GM12878 (cell line): ENCODE measurements at regions not wholly inside any gene's neighbourhood (a gene's known extent, or its start where the extent isn't known, plus 50 kb on each side); places are given as distances from the start of the nearest gene placed in this dataset.
"Not testable (repeated sequence)": the region's sequence is repeated elsewhere in the genome, so short reads cannot be mapped to it uniquely, and the experiment has no call there.

Source experiments
- ATAC-seq: fragments of 200-7000 bp; cut with Tn5 transposase; 3 replicates; pipeline ENCODE4 v1.9.1; 2020; ENCODE audit warnings: mild to moderate bottlenecking, moderate library complexity
- BruUV-seq: library from RNA; stranded (reverse); fragments of 400-500 nt; replicated peaks from 2 replicates; lab custom pipeline; 2021; lab: Mats Ljungman, UMichigan
- CTCF ChIA-PET: fragments of 300-600 bp; sonication (Branson Sonifier 250); formaldehyde crosslinking; extraction: SDS; loops from one replicate; lab custom pipeline; 2021; ENCODE audit warnings: inconsistent platforms; lab: Yijun Ruan, JAX
- POLR2A ChIA-PET: fragments of 350-600 bp; formaldehyde crosslinking; extraction: SDS; loops from one replicate; lab custom pipeline; 2021; ENCODE audit warnings: inconsistent platforms; lab: Charles Lee
- RAD21 ChIA-PET: fragments of 300-600 bp; sonication (Branson Sonifier 250); formaldehyde crosslinking; loops from one replicate; lab custom pipeline; 2023; ENCODE audit warnings: antibody characterized with exemption; ENCODE audit not compliant: unreplicated experiment; lab: Charles Lee
- SMC1A ChIA-PET: fragments of 300-600 bp; sonication (Branson Sonifier 250); formaldehyde crosslinking; loops from one replicate; lab custom pipeline; 2023; ENCODE audit not compliant: unreplicated experiment, uncharacterized antibody; lab: Charles Lee
- DNase-seq: peaks from one replicate; pipeline ENCODE4 v3.0.0-alpha.2; 2011; ENCODE audit warnings: low read depth, low spot score
- FAIRE-seq: peaks from 3 replicates; lab custom pipeline; 2011; peaks lifted over from hg19 to GRCh38; lab: Jason Lieb, UNC
- H2AFZ ChIP-seq: 2 replicates; pipeline ENCODE4 v1.6.0; 2011; ENCODE audit warnings: low read depth, low read length, control low read depth; ENCODE audit not compliant: control insufficient read depth
- H3K27ac ChIP-seq: 2 replicates; pipeline ENCODE4 v1.5.1; 2011; ENCODE audit warnings: control low read depth; ENCODE audit not compliant: control insufficient read depth, insufficient read depth
- H3K27me3 ChIP-seq, 2 experiments: replicated peaks in 1 of 2; 2 replicates each; pipeline versions ENCODE4 v1.6.0 to v1.6.1; 2011; ENCODE audit warnings: low read length in 1 of 2; ENCODE audit not compliant: control insufficient read depth in 2 of 2, insufficient read depth in 2 of 2
- H3K36me3 ChIP-seq, 2 experiments: 2 replicates each; pipeline ENCODE4 v1.5.1; 2011; ENCODE audit warnings: low read length in 1 of 2; ENCODE audit not compliant: control insufficient read depth in 2 of 2, insufficient read depth in 2 of 2
- H3K4me1 ChIP-seq: 2 replicates; pipeline ENCODE4 v1.6.1; 2011; ENCODE audit warnings: mild to moderate bottlenecking, low read length, moderate library complexity, mixed read lengths; ENCODE audit not compliant: control insufficient read depth, insufficient read depth
- H3K4me2 ChIP-seq: 2 replicates; pipeline ENCODE4 v1.6.0; 2011; ENCODE audit warnings: control low read depth; ENCODE audit not compliant: control insufficient read depth, insufficient read depth
- H3K4me3 ChIP-seq: fragments of 200-600 bp; sonication (generic); 2 replicates; pipeline ENCODE4 v1.5.1; 2016
- H3K79me2 ChIP-seq: 2 replicates; pipeline ENCODE4 v1.6.0; 2011; ENCODE audit warnings: low read length; ENCODE audit not compliant: control insufficient read depth, insufficient read depth
- H3K9ac ChIP-seq: 2 replicates; pipeline ENCODE4 v1.8.0; 2011; ENCODE audit warnings: low read length, control low read depth, mixed read lengths; ENCODE audit not compliant: control insufficient read depth, insufficient read depth
- H3K9me3 ChIP-seq: replicated peaks from 3 replicates; pipeline ENCODE4 v1.5.1; 2011; ENCODE audit warnings: mild to moderate bottlenecking, low read length; ENCODE audit not compliant: control insufficient read depth, insufficient read depth
- H4K20me1 ChIP-seq: 2 replicates; pipeline ENCODE4 v1.6.0; 2011; ENCODE audit not compliant: control insufficient read depth, insufficient read depth
- CHD1 ChIP-seq: IDR thresholded peaks from 2 replicates; pipeline ENCODE4 v1.6.1; 2012; ENCODE audit warnings: low read depth, low read length, improper control_type of control experiment
- FOXK2 ChIP-seq: fragments of 450-650 bp; IDR thresholded peaks from 2 replicates; pipeline ENCODE4 v1.6.1; 2017; ENCODE audit warnings: mild to moderate bottlenecking, moderate library complexity
- NKRF ChIP-seq: fragments of 450-650 bp; conservative IDR thresholded peaks from 2 replicates; pipeline ENCODE4 v1.6.1; 2017; ENCODE audit warnings: mild to moderate bottlenecking, moderate library complexity
- PAX5 ChIP-seq: IDR thresholded peaks from 2 replicates; pipeline ENCODE4 v1.6.1; 2011; ENCODE audit warnings: low read depth, low read length, borderline replicate concordance
- ZNF274 ChIP-seq: IDR thresholded peaks from one replicate; pipeline ENCODE4 v1.8.0; 2011; ENCODE audit not compliant: insufficient read length, insufficient read depth
- WGBS: methylation state at CpG from one replicate; pipeline ENCODE4 v1.1.6; 2016; ENCODE audit warnings: low lambda C conversion rate; ENCODE audit not compliant: insufficient replicate concordance, insufficient coverage; ENCODE audit errors: missing lambda C conversion rate; 5-methylcytosine and 5-hydroxymethylcytosine counted together
- in situ Hi-C: fragments of 300-500 bp; cut with MboI; formaldehyde crosslinking; loops from 9 replicates; pipeline ENCODE4 v1.14.3; 2018; ENCODE audit warnings: mixed read lengths
- intact Hi-C: fragments of 100-400 bp; cut with micrococcal nuclease; formaldehyde crosslinking; loops from one replicate; pipeline ENCODE4 v1.14.2; 2022; ENCODE audit not compliant: unreplicated experiment

DNA sequence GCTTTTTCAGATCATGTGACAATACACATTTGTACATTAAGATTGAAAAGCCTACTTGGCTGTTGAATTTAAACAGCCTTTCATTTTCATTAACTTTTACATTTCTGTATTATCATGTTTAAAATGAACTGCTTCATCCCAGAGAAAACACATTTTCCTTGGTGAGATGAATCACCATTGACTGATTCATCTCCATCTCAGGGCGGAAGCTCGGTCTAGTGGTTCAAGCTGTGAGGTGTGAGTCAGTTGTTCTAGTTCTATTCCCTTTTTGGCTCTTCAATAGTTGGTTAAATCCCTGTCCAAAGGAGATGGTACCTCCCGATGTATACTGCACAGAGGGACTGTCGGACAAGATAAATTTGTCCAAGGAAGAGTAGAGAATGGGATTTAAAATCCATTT is 189.7 kb downstream of the ADCYAP1 start:
- Histone ChIP-seq H3K9me3 (no peaks in the 10 kb centered on the region), H3K79me2 (no peaks in the 10 kb centered on the region), H3K27me3 (no peaks in the 10 kb centered on the region), H3K4me3 (no peak overlapping the region), H3K27ac (no peak overlapping the region), H3K4me1 (no peaks in the 10 kb centered on the region), H3K9ac (no peak overlapping the region), H2AFZ (no peak overlapping the region), H3K4me2 (no peak overlapping the region), H4K20me1 (no peaks in the 10 kb centered on the region), H3K36me3 (no peaks in the 10 kb centered on the region)
- intact Hi-C loops (no loop called here), in situ Hi-C loops (no loop called here)
- ChIA-PET SMC1A (no interaction called here), RAD21 (no interaction called here), CTCF (no interaction called here), POLR2A (no interaction called here)
- DNase-seq (no peak), FAIRE-seq (no peak), ATAC-seq (no peak)
- WGBS = 19% methylated on average over 4 of the region's 4 CpGs
- TF ChIP-seq PAX5 = no peak
- no peak for TF ChIP-seq CHD1
- no peak for TF ChIP-seq ZNF274
- no peak for TF ChIP-seq FOXK2
- TF ChIP-seq NKRF = no peak
- no TSS peak for BruUV-seq

DNA sequence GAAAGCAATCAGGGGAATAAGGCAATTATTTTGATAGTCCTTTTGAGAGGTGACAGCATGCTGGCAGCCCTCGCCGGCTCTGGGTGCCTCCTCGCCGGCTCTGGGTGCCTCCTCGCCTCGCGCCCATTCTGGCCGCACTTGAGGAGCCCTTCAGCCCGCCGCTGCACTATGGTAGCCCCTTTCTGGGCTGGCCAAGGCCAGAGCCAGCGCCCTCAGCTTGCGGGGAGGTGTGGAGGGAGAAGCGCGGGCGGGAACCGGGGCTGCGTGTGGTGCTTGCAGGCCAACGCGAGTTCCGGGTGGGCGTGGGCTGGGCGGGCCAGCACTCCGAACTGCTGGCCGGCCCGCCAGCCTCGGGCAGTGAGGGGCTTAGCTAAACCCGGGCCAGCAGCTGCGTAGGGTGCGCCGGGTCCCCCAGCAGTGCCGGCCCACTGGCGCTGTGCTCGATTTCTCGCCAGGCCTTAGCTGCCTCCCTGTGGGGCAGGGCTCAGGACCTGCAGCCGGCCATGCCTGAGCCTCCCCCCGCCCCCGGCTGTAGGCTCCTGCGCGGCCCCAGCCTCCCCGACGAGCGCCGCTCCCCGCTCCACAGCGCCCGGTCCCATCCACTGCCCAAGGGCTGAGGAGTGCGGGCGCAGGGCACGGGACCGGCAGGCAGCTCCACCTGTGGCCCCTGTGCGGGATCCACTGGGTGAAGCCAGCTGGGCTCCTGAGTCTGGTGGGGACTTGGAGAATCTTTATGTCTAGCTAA is 193.5 kb downstream of the ADCYAP1 start:
- RAD21 ChIA-PET, H4K20me1 ChIP-seq, POLR2A ChIA-PET, H3K9me3 ChIP-seq, FAIRE-seq, DNase-seq, H3K79me2 ChIP-seq, H3K27ac ChIP-seq, ATAC-seq, SMC1A ChIA-PET, H3K36me3 ChIP-seq, in situ Hi-C loops, intact Hi-C loops, H3K9ac ChIP-seq, BruUV-seq, H3K27me3 ChIP-seq, H2AFZ ChIP-seq, CTCF ChIA-PET, H3K4me2 ChIP-seq, H3K4me3 ChIP-seq, H3K4me1 ChIP-seq: not testable (repeated sequence)
- WGBS = 59% methylated on average over 30 of the region's 51 CpGs
